Body of pancreas (tissue), 4 donors: ENCODE measurements at regions not wholly inside any gene's neighbourhood (a gene's known extent, or its start where the extent isn't known, plus 50 kb on each side); places are given as distances from the start of the nearest gene placed in this dataset.

ENCODE experiments used
- ATAC-seq: fragments of 150-250 bp; one replicate; pipeline ENCODE4 v1.9.1; 2016
- DNase-seq, 4 donors: peaks; one replicate each; pipeline ENCODE4 v3.0.0-alpha.2; 2019
- H3K27ac ChIP-seq, 4 donors: fragments of 200-600 bp; sonication (generic); 1 replicate in 3 of 4; 2 replicates in 1 of 4; pipeline versions ENCODE4 v1.5.1 to v1.6.1; 2016 to 2019; ENCODE audit warnings: mild to moderate bottlenecking in 1 of 4, mixed read lengths in 1 of 4, moderate library complexity in 1 of 4
- H3K27me3 ChIP-seq, 2 donors: fragments of 200-600 bp; sonication (generic); one replicate each; pipeline ENCODE4 v1.6.0; 2016; ENCODE audit warnings: mild to moderate bottlenecking in 1 of 2
- H3K36me3 ChIP-seq, 2 donors: fragments of 200-600 bp; sonication (generic); replicated peaks in 1 of 2; 2 replicates each; pipeline ENCODE4 v1.5.1; 2016; ENCODE audit warnings: low read depth in 2 of 2; ENCODE audit not compliant: insufficient read depth in 1 of 2
- H3K4me1 ChIP-seq: fragments of 200-600 bp; sonication (generic); one replicate; pipeline ENCODE4 v1.6.0; 2016
- H3K4me3 ChIP-seq, 2 donors: fragments of 200-600 bp; sonication (generic); 1 replicate in 1 of 2; 2 replicates in 1 of 2; pipeline ENCODE4 v1.5.1; 2016 to 2019
- H3K9me3 ChIP-seq, 3 donors: fragments of 200-600 bp; sonication (generic); 1 replicate in 2 of 3; 2 replicates in 1 of 3; pipeline ENCODE4 v1.5.1; 2016
- CTCF ChIP-seq, 7 experiments: fragments of 450-650 bp in 4 of 7; fragments of 200-600 bp in 3 of 7; sonication (generic) in 3 of 7; IDR thresholded peaks; one replicate each; pipeline ENCODE4 v1.5.1; 2016 to 2019; ENCODE audit warnings: antibody characterized with exemption in 7 of 7
- POLR2A ChIP-seq, 3 donors: fragments of 450-650 bp; IDR thresholded peaks; one replicate each; pipeline ENCODE4 v1.6.1; 2016; ENCODE audit warnings: antibody characterized with exemption in 3 of 3, mild to moderate bottlenecking in 2 of 3
- WGBS, 2 donors: methylation state at CpG; one replicate each; pipeline ENCODE4 v1.1.5; 2017; 5-methylcytosine and 5-hydroxymethylcytosine counted together
- intact Hi-C: fragments of 100-400 bp; cut with DNase I; formaldehyde crosslinking; loops from one replicate; pipeline ENCODE4 v1.15.1; 2023

- TF ChIP-seq POLR2A (IDR thresholded peaks at IDR 0.05) = no peak
- no peak for TF ChIP-seq CTCF (IDR thresholded peaks at IDR 0.05)
- Histone ChIP-seq H3K9me3 (no peaks in the 10 kb centered on the region), H3K36me3 (no peaks in the 10 kb centered on the region), H3K27me3 (no peaks in the 10 kb centered on the region), H3K4me1 (no peaks in the 10 kb centered on the region), H3K27ac (no peak overlapping the region), H3K4me3 (no peak overlapping the region)
- WGBS, 2 donors = 90 to 100% methylated on average over 5 of the region's 5 CpGs
- intact Hi-C loops = no loop called here
- no peak for DNase-seq
- ATAC-seq = no peak
Observed at GRCh38 chr10:43926371-43926770, 277.7 kb upstream of the ZNF32 start.

GRCh38 chr10:43925793-43926192, 277.1 kb upstream of the ZNF32 start:
- ATAC-seq = no peak
- Histone ChIP-seq H3K27ac (no peak overlapping the region), H3K27me3 (no peaks in the 10 kb centered on the region), H3K9me3 (no peaks in the 10 kb centered on the region), H3K4me1 (no peaks in the 10 kb centered on the region), H3K36me3 (no peaks in the 10 kb centered on the region), H3K4me3 (no peak overlapping the region)
- no peak for DNase-seq
- intact Hi-C loops = no loop called here
- 95% methylated on average over 7 of the region's 7 CpGs for WGBS, 2 donors
- TF ChIP-seq CTCF (IDR thresholded peaks at IDR 0.05) = no peak

GRCh38 chr10:43923328-43923727, 274.6 kb upstream of the ZNF32 start:
- H3K27ac ChIP-seq = no peak overlapping the region
- H3K9me3 ChIP-seq = no peaks in the 10 kb centered on the region
- TF ChIP-seq CTCF (IDR thresholded peaks at IDR 0.05) = no peak
- no peak for TF ChIP-seq POLR2A (IDR thresholded peaks at IDR 0.05)
- ATAC-seq = no peak
- H3K4me3 ChIP-seq = no peak overlapping the region
- intact Hi-C loops = no loop called here
- no peaks in the 10 kb centered on the region for H3K27me3 ChIP-seq
- H3K4me1 ChIP-seq = no peaks in the 10 kb centered on the region
- WGBS, 2 donors = 46 to 60% methylated on average over 2 of the region's 2 CpGs
- DNase-seq = no peak
- no peaks in the 10 kb centered on the region for H3K36me3 ChIP-seq

GRCh38 chr10:43922335-43923280, 273.9 kb upstream of the ZNF32 start:
- WGBS, 2 donors = 81% methylated on average over 9 of the region's 9 CpGs
- Histone ChIP-seq H3K4me1 (no peaks in the 10 kb centered on the region), H3K27ac (no peak overlapping the region), H3K9me3 (no peaks in the 10 kb centered on the region), H3K36me3 (no peaks in the 10 kb centered on the region), H3K4me3 (no peak overlapping the region), H3K27me3 (no peaks in the 10 kb centered on the region)
- intact Hi-C loops = no loop called here
- TF ChIP-seq POLR2A (IDR thresholded peaks at IDR 0.05) (no peak), CTCF (IDR thresholded peaks at IDR 0.05) (peak in 1 of 7 experiments; percentile 16)
- ATAC-seq (no peak), DNase-seq (no peak)

- ATAC-seq (no peak), DNase-seq (no peak)
- no peak for TF ChIP-seq CTCF (IDR thresholded peaks at IDR 0.05)
- TF ChIP-seq POLR2A (IDR thresholded peaks at IDR 0.05) = no peak
- Histone ChIP-seq H3K9me3 (no peaks in the 10 kb centered on the region), H3K27ac (no peak overlapping the region), H3K27me3 (no peaks in the 10 kb centered on the region), H3K4me1 (no peaks in the 10 kb centered on the region), H3K36me3 (no peaks in the 10 kb centered on the region), H3K4me3 (no peak overlapping the region)
- intact Hi-C loops = no loop called here
- 90 to 93% methylated on average over 8 to 9 of the region's 9 CpGs for WGBS, 2 donors
Observed at GRCh38 chr10:43921881-43922280, 273.2 kb upstream of the ZNF32 start.
